GM23248 (cell line): ENCODE measurements at regions not wholly inside any gene's neighbourhood (a gene's known extent, or its start where the extent isn't known, plus 50 kb on each side); places are given as distances from the start of the nearest gene placed in this dataset.

Experiments
- DNase-seq: peaks from one replicate; pipeline ENCODE4 v3.0.0-alpha.2; 2015
- H2AFZ ChIP-seq: fragments of 200-600 bp; sonication (generic); 2 replicates; pipeline ENCODE4 v1.6.1; 2016; ENCODE audit warnings: antibody characterized with exemption
- H3F3A ChIP-seq: fragments of 200-600 bp; sonication (generic); 2 replicates; pipeline ENCODE4 v1.6.1; 2016; ENCODE audit warnings: mild to moderate bottlenecking, antibody characterized with exemption, mixed run types; ENCODE audit not compliant: insufficient read depth
- H3K27ac ChIP-seq: fragments of 200-600 bp; sonication (generic); 2 replicates; pipeline ENCODE4 v1.5.1; 2016; ENCODE audit warnings: mild to moderate bottlenecking
- H3K27me3 ChIP-seq: fragments of 200-600 bp; sonication (generic); replicated peaks from 2 replicates; pipeline ENCODE4 v1.6.1; 2016; ENCODE audit warnings: mild to moderate bottlenecking; ENCODE audit not compliant: insufficient read depth
- H3K36me3 ChIP-seq: fragments of 200-600 bp; sonication (generic); 2 replicates; pipeline ENCODE4 v1.6.1; 2016; ENCODE audit warnings: low read depth, mild to moderate bottlenecking
- H3K4me1 ChIP-seq: fragments of 200-600 bp; sonication (generic); 2 replicates; pipeline ENCODE4 v1.6.1; 2016; ENCODE audit warnings: mild to moderate bottlenecking; ENCODE audit not compliant: insufficient read depth
- H3K4me2 ChIP-seq: fragments of 200-600 bp; sonication (generic); one replicate; pipeline ENCODE4 v1.6.1; 2016; ENCODE audit warnings: mild to moderate bottlenecking; ENCODE audit not compliant: unreplicated experiment
- H3K4me3 ChIP-seq: fragments of 200-600 bp; sonication (generic); 2 replicates; pipeline ENCODE4 v1.5.1; 2016; ENCODE audit warnings: mild to moderate bottlenecking
- H3K79me2 ChIP-seq: fragments of 200-600 bp; sonication (generic); 2 replicates; pipeline ENCODE4 v1.6.1; 2016; ENCODE audit warnings: mild to moderate bottlenecking; ENCODE audit not compliant: insufficient read depth
- H3K9ac ChIP-seq: fragments of 200-600 bp; sonication (generic); 2 replicates; pipeline ENCODE4 v1.6.1; 2016; ENCODE audit warnings: mild to moderate bottlenecking
- H3K9me2 ChIP-seq: fragments of 200-600 bp; sonication (generic); 2 replicates; pipeline ENCODE4 v1.6.1; 2016; ENCODE audit warnings: mixed run types, mild to moderate bottlenecking, moderate library complexity; ENCODE audit not compliant: insufficient read depth
- H3K9me3 ChIP-seq: fragments of 200-600 bp; sonication (generic); one replicate; pipeline ENCODE4 v1.6.1; 2017; ENCODE audit warnings: low read depth
- H4K20me1 ChIP-seq: fragments of 200-600 bp; sonication (generic); 2 replicates; pipeline ENCODE4 v1.6.0; 2016; ENCODE audit not compliant: insufficient read depth
- EZH2 ChIP-seq: fragments of 200-600 bp; sonication (generic); IDR thresholded peaks from 2 replicates; pipeline ENCODE4 v1.6.1; 2018; ENCODE audit warnings: antibody characterized with exemption, mild to moderate bottlenecking; ENCODE audit not compliant: insufficient read depth, poor library complexity, severe bottlenecking
- EZH2phosphoT487 ChIP-seq: fragments of 200-600 bp; sonication (generic); IDR thresholded peaks from 2 replicates; pipeline ENCODE4 v1.6.1; 2018; ENCODE audit warnings: antibody characterized with exemption, moderate library complexity, mild to moderate bottlenecking, low read depth; ENCODE audit not compliant: insufficient read depth
- WGBS, 2 experiments: methylation state at CpG; one replicate each; pipeline ENCODE4 v1.1.6; 2015 to 2017; ENCODE audit warnings: low lambda C conversion rate in 2 of 2, low coverage in 1 of 2; ENCODE audit errors: missing lambda C conversion rate in 2 of 2; 5-methylcytosine and 5-hydroxymethylcytosine counted together
- in situ Hi-C: fragments of 300-500 bp; cut with MboI; formaldehyde crosslinking; loops from 2 replicates; pipeline ENCODE4 v1.15.0; 2020

- H4K20me1 ChIP-seq, result no peaks in the 10 kb centered on the region
- peaks cover 38% of the 10 kb centered on the region for H3K4me1 ChIP-seq
- DNase-seq, result no peak
- in situ Hi-C loops, result no loop called here
- H3K79me2 ChIP-seq, result no peaks in the 10 kb centered on the region
- H3F3A ChIP-seq, result peaks cover 36% of the 10 kb centered on the region
- TF ChIP-seq EZH2, result no peak
- TF ChIP-seq EZH2phosphoT487, result no peak
- no peak overlapping the region for H2AFZ ChIP-seq
- no peak overlapping the region for H3K4me3 ChIP-seq
- no peaks in the 10 kb centered on the region for H3K9me2 ChIP-seq
- WGBS, 2 experiments, result 46 to 59% methylated on average over 3 of the region's 3 CpGs
- H3K27ac ChIP-seq, result no peak overlapping the region
- no peak overlapping the region for H3K9ac ChIP-seq
- H3K27me3 ChIP-seq, result no peaks in the 10 kb centered on the region
- no peaks in the 10 kb centered on the region for H3K9me3 ChIP-seq
- no peak overlapping the region for H3K4me2 ChIP-seq
- no peaks in the 10 kb centered on the region for H3K36me3 ChIP-seq
Observed at GRCh38 chr10:44178281-44178680, 206.6 kb downstream of the CXCL12 start.

GRCh38 chr10:44177610-44178009 is 207.3 kb downstream of the CXCL12 start:
- H3K4me3 ChIP-seq, result no peak overlapping the region
- H3K4me2 ChIP-seq, result no peak overlapping the region
- peaks cover 30% of the 10 kb centered on the region for H3F3A ChIP-seq
- no peaks in the 10 kb centered on the region for H3K9me3 ChIP-seq
- H3K27me3 ChIP-seq, result no peaks in the 10 kb centered on the region
- H3K9me2 ChIP-seq, result no peaks in the 10 kb centered on the region
- H2AFZ ChIP-seq, result no peak overlapping the region
- H3K27ac ChIP-seq, result no peak overlapping the region
- H3K9ac ChIP-seq, result no peak overlapping the region
- peak; percentile 22 for DNase-seq
- no peaks in the 10 kb centered on the region for H3K79me2 ChIP-seq
- in situ Hi-C loops, result no loop called here
- TF ChIP-seq EZH2phosphoT487 (no peak), EZH2 (no peak)
- 61 to 64% methylated on average over 7 of the region's 7 CpGs for WGBS, 2 experiments
- peaks cover 37% of the 10 kb centered on the region for H3K4me1 ChIP-seq
- H4K20me1 ChIP-seq, result no peaks in the 10 kb centered on the region
- no peaks in the 10 kb centered on the region for H3K36me3 ChIP-seq

GRCh38 chr10:44176311-44176710 is 208.6 kb downstream of the CXCL12 start:
- Histone ChIP-seq H3K9ac (no peak overlapping the region), H2AFZ (no peak overlapping the region), H3K79me2 (no peaks in the 10 kb centered on the region), H3K36me3 (no peaks in the 10 kb centered on the region), H4K20me1 (no peaks in the 10 kb centered on the region), H3F3A (peaks cover 26% of the 10 kb centered on the region), H3K27ac (no peak overlapping the region), H3K9me3 (no peaks in the 10 kb centered on the region), H3K4me1 (peaks cover 35% of the 10 kb centered on the region), H3K9me2 (no peaks in the 10 kb centered on the region), H3K4me3 (no peak overlapping the region), H3K27me3 (no peaks in the 10 kb centered on the region), H3K4me2 (no peak overlapping the region)
- no peak for TF ChIP-seq EZH2phosphoT487
- TF ChIP-seq EZH2, result no peak
- in situ Hi-C loops, result no loop called here
- DNase-seq, result no peak
- 82 to 83% methylated on average over 3 of the region's 3 CpGs for WGBS, 2 experiments

GRCh38 chr10:44173608-44173894 is 211.3 kb downstream of the CXCL12 start:
- no peaks in the 10 kb centered on the region for H3K9me3 ChIP-seq
- H3K9ac ChIP-seq, result no peak overlapping the region
- H3F3A ChIP-seq, result peaks cover under 1% of the 10 kb centered on the region; the same call in 1 of the 2 replicates
- DNase-seq, result peak; percentile 44
- no peaks in the 10 kb centered on the region for H4K20me1 ChIP-seq
- H3K4me2 ChIP-seq, result peak overlapping the region; percentile 2
- no peak for TF ChIP-seq EZH2
- no peak for TF ChIP-seq EZH2phosphoT487
- H3K36me3 ChIP-seq, result no peaks in the 10 kb centered on the region
- H3K4me3 ChIP-seq, result no peak overlapping the region
- no peaks in the 10 kb centered on the region for H3K27me3 ChIP-seq
- H2AFZ ChIP-seq, result no peak overlapping the region
- no peak overlapping the region for H3K27ac ChIP-seq
- H3K4me1 ChIP-seq, result peaks cover 12% of the 10 kb centered on the region; the same call in 1 of the 2 replicates
- no peaks in the 10 kb centered on the region for H3K79me2 ChIP-seq
- in situ Hi-C loops, result no loop called here
- H3K9me2 ChIP-seq, result no peaks in the 10 kb centered on the region
- WGBS, 2 experiments, result 69 to 71% methylated on average over 4 of the region's 4 CpGs

- in situ Hi-C loops, result no loop called here
- DNase-seq, result no peak
- WGBS, 2 experiments, result 97 to 99% methylated on average over 2 to 3 of the region's 3 CpGs
- peak overlapping the region; percentile 2 for H3K4me2 ChIP-seq
- TF ChIP-seq EZH2phosphoT487 (no peak), EZH2 (no peak)
- no peaks in the 10 kb centered on the region for H3K9me3 ChIP-seq
- no peak overlapping the region for H2AFZ ChIP-seq
- no peak overlapping the region for H3K27ac ChIP-seq
- no peaks in the 10 kb centered on the region for H3K79me2 ChIP-seq
- H3K9ac ChIP-seq, result no peak overlapping the region
- no peaks in the 10 kb centered on the region for H3K27me3 ChIP-seq
- H3F3A ChIP-seq, result no peaks in the 10 kb centered on the region
- H3K36me3 ChIP-seq, result no peaks in the 10 kb centered on the region
- no peaks in the 10 kb centered on the region for H3K9me2 ChIP-seq
- H3K4me3 ChIP-seq, result no peak overlapping the region
- H3K4me1 ChIP-seq, result peaks cover 7% of the 10 kb centered on the region; the same call in 1 of the 2 replicates
- H4K20me1 ChIP-seq, result no peaks in the 10 kb centered on the region
Observed at GRCh38 chr10:44172883-44173607, 211.9 kb downstream of the CXCL12 start.
